ENCODE measurements at regions not wholly inside any gene's neighbourhood (a gene's known extent, or its start where the extent isn't known, plus 50 kb on each side); places are given as distances from the start of the nearest gene placed in this dataset.

DNA sequence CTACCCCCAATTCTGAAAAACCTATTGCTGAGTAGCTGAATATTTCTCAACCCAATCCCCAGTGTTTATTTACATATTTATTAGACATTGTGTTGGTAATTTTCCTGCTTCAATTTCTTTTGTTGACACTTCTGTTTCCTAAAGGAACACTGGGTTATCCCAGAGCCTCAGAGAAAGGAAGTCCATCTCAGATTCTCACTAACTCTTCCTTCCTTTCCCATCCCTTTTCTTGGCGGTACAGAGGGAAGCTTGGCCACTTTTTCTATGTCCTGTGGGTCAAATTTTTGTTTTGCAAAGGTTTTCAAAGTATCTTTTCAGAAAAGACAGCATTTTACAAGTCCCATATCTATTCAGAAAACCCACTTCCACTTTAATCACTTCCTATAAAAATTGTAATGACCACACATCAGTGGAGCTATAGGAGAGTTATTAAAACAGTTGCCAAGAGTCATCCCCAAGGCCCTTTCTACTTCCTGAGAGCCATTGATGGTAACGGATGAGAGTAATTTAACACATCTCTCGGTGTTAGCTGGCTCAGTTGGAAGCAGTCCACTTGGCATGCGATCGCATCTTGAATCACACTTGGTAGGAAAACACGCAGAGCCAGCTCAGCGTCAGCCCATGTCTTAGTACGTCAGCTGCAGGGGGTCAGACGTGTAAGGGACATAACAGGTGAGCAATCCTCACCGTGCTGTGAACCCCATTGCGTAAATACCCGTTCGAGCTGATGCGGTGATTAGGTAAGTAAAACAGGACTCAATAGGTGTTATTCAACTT is 231.1 kb upstream of the ADARB2 start:
- TF ChIP-seq, protein P1, sequence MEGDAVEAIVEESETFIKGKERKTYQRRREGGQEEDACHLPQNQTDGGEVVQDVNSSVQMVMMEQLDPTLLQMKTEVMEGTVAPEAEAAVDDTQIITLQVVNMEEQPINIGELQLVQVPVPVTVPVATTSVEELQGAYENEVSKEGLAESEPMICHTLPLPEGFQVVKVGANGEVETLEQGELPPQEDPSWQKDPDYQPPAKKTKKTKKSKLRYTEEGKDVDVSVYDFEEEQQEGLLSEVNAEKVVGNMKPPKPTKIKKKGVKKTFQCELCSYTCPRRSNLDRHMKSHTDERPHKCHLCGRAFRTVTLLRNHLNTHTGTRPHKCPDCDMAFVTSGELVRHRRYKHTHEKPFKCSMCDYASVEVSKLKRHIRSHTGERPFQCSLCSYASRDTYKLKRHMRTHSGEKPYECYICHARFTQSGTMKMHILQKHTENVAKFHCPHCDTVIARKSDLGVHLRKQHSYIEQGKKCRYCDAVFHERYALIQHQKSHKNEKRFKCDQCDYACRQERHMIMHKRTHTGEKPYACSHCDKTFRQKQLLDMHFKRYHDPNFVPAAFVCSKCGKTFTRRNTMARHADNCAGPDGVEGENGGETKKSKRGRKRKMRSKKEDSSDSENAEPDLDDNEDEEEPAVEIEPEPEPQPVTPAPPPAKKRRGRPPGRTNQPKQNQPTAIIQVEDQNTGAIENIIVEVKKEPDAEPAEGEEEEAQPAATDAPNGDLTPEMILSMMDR (IDR thresholded peaks at IDR 0.05 in 8 of 11, conservative IDR thresholded peaks at IDR 0.05 in 3 of 11) = no peak
- TF ChIP-seq POLR2A (IDR thresholded peaks at IDR 0.05) (no peak), POLR2AphosphoS5 (IDR thresholded peaks at IDR 0.05) (no peak)

Measured in spleen (tissue), 7 donors.